HG03571 (cell line): ENCODE measurements at regions not wholly inside any gene's neighbourhood (a gene's known extent, or its start where the extent isn't known, plus 50 kb on each side); places are given as distances from the start of the nearest gene placed in this dataset.

Experiments used
- ATAC-seq: cut with Tn5 transposase; IDR thresholded peaks from one replicate; pipeline ENCODE4 v1.9.1; 2021; ENCODE audit not compliant: unreplicated experiment

DNA sequence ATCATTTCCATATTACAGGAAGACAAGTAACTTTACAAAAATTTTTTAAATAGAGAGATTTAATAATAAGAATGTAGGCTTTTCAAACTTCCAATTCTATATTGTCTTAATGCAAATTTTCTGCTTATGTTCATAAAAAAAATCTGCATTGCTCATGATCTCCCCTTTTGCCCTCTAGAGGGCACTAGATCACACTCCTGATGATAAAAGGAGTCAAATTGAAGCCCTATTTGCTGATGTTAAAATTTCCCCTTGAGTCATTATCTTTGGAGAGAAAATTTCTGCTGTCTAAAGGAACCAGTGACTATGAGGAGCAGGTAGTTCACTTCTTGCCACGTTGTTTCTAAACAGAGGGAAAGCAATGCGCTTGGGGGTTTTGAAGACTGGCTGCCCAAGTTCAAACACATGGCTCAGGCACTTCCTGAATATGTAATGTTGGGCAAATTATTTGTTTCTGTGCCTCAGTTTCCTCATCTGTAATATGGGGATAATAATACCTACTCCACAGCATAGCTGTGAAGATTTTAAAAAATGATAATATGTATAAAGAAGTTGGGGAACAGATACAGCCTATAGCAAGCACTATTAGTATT is 874.2 kb downstream of the TFAP2A start:
- no peak for ATAC-seq

- ATAC-seq, result no peak
These were observed 874.7 kb downstream of the TFAP2A start for GRCh38 chr6:9540126-9540525.

DNA sequence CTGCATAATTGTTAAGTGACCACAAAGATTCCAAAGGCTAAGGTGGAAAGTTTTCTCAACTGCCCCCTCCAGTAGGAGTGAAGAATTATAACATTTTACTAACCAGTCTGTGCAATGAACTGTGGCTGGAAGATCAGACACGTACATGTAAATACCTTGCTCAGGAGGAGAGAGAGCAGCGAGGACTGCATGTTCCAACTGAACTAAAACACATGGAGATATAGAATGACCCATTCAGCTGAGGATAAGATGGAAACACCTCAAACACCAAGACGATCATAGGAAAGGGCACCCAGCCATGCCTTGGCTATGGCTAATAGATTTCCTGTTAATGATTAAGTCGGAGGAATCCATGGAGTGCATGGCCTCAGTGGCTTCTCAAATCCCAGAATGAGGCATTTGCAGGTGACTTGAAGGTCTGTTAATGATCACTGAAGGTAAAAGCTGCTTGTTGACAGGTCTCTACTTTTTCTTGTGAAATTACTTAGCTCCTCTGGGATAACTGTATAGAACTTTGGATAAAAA is 875.6 kb downstream of the TFAP2A start:
- no peak for ATAC-seq

DNA sequence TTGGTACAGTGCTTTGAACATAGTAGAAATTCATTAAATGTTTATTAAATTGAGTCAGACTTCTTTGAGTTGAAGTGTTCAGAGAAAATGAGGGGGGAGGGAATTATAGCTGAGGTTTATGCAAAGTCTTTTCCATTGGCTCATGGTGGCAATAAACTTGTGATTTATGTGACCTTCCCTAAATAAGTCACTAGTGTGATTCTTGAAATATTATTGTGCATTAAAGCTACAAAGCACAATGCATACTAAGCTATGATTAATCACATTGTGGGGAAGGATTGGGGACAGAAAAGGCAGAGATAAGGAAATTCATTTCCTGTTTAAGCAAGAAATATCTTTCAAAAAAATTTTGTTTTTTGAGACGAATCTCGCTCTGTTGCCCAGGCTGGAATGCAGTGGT is 877.5 kb downstream of the TFAP2A start:
- no peak for ATAC-seq

- ATAC-seq, result no peak
These were observed 879.8 kb downstream of the TFAP2A start for GRCh38 chr6:9535106-9535505.

DNA sequence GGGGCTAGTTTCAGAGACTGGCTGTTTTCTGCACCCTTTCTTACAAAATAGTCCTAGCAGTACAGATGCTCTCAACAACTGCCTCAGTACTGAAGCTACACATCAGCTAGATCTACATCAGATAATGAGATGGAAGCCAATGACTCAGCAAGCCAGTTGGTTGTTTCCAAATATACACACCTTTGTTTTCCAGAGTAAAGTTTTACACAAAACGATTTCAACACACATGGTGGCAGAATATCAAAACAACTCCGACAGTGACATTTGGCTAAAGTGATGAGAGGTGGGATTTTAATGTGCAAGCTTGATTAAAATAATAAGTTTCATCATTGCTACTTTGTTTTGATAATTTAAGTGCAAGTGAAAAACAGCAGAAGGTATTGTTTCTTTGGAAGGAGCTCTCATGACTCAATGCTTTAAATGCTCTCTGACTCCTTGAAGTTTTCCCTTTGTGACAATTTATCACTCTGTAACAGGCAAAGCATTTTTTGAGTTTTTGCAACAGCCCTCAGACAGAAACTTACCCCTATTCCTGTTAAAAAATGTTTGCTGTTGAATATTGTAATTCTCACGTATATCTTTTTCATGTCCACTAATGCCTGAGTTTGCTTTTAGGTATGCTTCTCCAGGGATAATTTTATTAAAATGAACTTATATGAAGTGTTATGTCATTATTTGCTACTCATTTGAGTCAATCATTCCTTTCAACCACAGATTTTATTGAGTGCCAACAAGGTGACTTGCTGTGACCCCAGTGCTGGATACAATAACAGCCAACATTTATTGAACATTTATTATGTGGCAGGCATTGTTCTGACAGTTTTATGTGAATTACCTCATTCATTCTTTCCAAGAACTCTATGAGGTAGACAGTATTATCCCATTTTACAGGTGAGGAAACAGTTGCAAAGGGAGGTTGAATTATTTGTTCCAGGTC is 882.0 kb downstream of the TFAP2A start:
- no peak for ATAC-seq

GRCh38 chr6:9527679-9528286 is 887.1 kb downstream of the TFAP2A start:
- no peak for ATAC-seq

DNA sequence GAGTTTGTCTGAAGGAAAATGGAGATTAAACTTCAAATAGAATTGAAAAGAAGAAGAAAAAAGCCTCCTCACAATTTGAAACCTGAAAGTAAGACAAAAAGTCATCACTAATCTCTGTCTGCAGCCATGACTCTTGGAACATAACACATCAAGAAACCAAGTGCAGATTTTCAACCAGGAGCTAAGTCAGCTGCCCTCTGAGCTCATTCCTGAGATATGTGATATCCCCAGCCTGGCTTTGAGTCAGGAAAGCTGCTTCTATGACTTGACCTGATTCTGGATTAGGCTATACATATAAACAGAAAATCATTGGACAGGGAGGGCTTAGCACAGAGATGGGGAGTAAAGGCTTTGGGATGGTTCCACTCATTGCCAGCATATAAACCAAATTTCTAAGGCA is 891.4 kb downstream of the TFAP2A start:
- no peak for ATAC-seq

DNA sequence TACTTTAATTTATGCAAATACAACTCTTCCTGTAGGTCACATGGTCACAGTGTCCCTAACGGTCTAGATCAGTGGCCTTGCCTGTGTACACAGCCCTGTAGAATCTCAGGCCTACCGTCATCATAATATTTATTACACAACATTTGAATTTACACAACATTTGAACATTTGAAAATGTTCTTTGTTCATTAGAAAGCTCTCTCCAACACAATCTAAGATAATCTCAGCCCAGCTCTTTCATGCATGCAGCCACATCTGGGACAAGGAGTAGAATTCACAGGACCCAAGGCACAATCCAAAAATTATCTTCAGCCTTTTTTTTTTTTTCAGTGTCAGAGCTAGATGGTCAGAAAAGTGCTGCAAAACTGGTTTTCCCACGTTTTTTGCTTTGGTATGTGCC is 892.8 kb downstream of the TFAP2A start:
- ATAC-seq, result no peak

- no peak for ATAC-seq
These were observed 893.7 kb downstream of the TFAP2A start for GRCh38 chr6:9521152-9521530.

GRCh38 chr6:9520417-9521151 is 894.3 kb downstream of the TFAP2A start:
- no peak for ATAC-seq

- no peak for ATAC-seq
These were observed 896.4 kb downstream of the TFAP2A start for GRCh38 chr6:9518431-9518830.

DNA sequence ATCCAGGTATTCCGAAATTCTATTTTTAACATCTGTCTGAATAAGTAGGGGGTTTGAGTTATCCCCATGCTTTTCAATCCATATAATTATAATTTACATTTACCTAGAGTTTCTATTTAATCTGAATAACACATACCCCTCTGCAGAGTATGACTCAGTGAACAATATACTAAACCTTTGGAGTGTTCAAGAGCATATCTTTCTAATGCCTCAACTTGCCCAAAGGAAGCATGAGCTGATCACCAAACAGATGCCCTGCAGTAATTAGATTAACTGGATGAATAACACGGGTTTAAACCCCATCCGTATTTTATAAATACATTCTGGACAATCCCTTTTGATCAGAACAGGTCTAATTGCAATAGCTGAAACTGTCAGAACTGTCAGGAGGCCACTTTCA is 897.1 kb downstream of the TFAP2A start:
- ATAC-seq, result no peak

DNA sequence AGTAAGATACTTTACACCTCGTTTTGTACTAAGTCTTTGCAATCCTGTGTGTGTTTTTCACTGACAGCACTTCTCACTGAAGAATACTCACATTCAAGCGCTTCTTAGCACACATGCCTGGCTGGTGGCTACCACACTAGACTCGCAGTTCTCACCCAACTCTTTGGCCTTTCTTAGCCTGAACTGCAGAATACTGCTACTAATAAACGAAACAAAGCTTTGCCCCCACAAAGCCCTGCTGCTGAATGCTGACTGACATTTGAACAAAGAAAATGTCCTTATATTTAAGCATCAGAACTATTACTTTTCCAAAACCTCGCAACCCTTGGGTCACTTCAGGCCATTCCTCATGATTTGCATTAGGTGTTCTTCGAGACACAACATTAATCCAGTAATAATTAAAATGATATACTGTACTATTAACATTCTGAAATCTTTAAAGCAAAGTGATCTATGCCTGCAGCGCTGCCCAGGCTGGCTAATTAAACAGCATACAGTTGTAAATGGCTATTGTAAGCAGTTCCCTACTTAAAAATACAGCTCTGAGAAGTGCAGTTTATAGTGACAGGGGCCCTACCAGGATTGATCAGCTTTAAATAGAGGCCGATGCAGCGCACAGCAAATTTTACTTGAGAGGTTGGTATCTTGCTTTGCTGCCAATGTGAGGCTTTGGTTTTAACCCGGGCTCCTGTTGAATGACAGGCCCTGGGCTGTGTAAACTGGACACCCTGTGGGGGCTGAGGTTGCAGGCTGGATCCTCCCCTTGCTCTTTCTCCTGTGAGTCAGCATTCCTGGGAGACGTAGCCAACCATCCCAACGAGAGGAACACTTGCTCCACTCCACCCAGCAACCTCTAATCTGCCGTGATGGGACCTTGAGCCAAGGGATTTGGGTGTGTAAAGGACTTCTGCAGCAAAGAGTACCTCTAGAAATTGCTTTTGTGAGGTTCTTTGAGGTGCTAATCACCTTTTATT is 899.0 kb downstream of the TFAP2A start:
- no peak for ATAC-seq

GRCh38 chr6:9514146-9514545 is 900.7 kb downstream of the TFAP2A start:
- ATAC-seq, result no peak

- no peak for ATAC-seq
These were observed 903.7 kb downstream of the TFAP2A start for GRCh38 chr6:9511157-9511556.

GRCh38 chr6:9507136-9507895 is 907.6 kb downstream of the TFAP2A start:
- ATAC-seq, result no peak

GRCh38 chr6:9504191-9504590 is 910.7 kb downstream of the TFAP2A start:
- no peak for ATAC-seq

DNA sequence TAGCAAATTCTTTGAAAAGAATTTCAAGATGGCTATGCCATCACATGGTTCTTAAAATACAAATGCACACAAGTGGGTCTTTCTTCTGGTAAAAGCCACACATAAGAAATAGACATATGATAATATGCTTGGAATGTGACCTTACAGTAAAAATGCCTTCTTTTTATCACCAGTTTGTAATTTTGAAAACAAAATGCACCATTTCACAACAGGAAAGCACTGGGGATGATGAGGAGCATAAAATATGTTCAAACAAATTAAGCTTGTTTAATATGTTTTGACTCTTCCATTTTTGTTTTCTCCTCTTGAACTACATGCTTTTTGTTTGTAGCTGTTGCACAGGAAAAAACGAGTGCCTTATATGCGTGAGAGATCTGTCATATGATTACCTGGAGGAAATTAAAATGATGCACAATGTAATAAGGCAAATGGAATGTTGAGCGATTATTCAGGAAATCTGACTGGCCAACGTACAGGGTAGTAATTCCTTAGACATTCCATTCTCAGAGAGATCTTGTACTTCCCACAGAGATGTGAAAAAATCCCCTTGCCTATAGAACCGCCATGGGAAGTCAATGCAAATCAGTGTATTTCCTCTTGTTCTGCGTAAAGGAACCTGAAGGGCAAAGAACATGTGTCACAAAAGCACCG is 911.6 kb downstream of the TFAP2A start:
- ATAC-seq, result no peak
